ENCODE measurements at regions not wholly inside any gene's neighbourhood (a gene's known extent, or its start where the extent isn't known, plus 50 kb on each side); places are given as distances from the start of the nearest gene placed in this dataset.
A peak's percentile ranks its signal among the peaks of the same experiment; 100 is the strongest.

DNA sequence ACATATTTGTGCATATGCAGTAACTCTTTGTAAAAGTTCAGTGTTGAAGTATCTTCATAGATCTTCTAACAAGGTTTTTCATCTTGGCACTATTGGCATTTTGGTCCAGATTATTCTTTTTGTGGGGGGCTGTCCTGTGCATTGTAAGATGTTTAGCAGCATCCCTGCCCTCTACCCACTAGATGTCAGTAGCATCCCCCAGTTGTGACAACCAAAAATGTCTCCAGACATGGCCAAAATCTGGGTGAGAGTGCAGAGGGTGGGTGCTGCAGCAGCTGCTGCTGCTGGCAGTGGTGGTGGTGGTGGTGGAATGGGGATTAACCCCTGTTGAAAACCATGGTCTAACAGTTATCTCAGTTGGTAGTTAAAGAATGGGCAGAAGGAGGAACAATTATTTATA lies 370.0 kb downstream of the GPAT3 start:
- peak; percentile 50 for TF ChIP-seq CTCF (IDR thresholded peaks at IDR 0.05; ENCODE audit: low read depth, low read length)
- TF ChIP-seq POLR2A (IDR thresholded peaks at IDR 0.05; ENCODE audit: extremely low read depth, insufficient read length): no peak
- TF ChIP-seq MAX (IDR thresholded peaks at IDR 0.05; ENCODE audit: low read depth, low read length): no peak
